ENCODE measurements at regions not wholly inside any gene's neighbourhood (a gene's known extent, or its start where the extent isn't known, plus 50 kb on each side); places are given as distances from the start of the nearest gene placed in this dataset.

GRCh38 chr5:13585324-13585723 is 359.2 kb downstream of the DNAH5 start:
- TF ChIP-seq CTCF (IDR thresholded peaks at IDR 0.05; ENCODE audit: poor library complexity) (no peak), EZH2phosphoT487 (IDR thresholded peaks at IDR 0.05; ENCODE audit: low read depth, severe bottlenecking, unreplicated experiment) (no peak), EZH2 (IDR thresholded peaks at IDR 0.05; ENCODE audit: borderline replicate concordance) (no peak)

All from hepatocyte (in vitro differentiated cells).